ENCODE measurements at regions not wholly inside any gene's neighbourhood (a gene's known extent, or its start where the extent isn't known, plus 50 kb on each side); places are given as distances from the start of the nearest gene placed in this dataset.

DNA sequence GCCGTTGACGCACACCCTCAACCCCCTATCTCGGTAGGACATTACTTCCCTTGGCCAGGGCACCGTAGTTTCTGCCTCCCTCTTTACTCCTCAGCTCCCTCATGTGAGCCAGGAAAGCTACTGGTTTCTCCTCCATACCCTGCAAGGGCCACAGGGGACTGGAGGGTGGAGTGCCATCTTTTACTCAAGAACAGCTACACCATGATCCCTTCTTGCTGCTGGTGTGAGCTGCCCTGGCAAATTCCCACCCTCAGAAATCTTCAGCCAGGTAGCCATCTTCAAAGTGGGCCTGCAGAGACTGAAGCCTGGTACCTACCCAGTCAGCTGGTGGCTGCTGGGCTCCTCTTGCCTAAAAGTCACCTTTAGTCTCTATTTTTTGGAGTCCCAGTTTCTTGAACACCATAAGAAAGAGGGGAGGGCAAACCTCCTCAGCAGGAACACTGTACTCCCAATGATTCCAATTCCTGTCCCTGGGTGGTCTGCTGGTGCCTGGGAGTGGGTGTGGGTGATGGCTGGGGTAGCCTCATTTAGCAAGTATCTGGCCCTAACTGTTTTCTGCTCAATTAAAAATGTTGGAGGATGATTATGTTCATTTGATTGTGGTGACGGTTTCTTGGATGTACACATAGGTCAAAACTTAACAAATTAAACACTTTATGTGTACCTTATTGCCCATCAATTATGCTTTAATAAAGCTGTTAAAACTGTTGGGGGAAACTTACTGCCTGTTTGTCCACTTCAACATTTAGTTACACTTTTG is 105.0 kb upstream of the NPY start:
- no peak overlapping the region for H3K27ac ChIP-seq (ENCODE audit: low read depth, low read length)
- no peak overlapping the region for H3K18ac ChIP-seq (ENCODE audit: low read length)
- no peak overlapping the region for H4K91ac ChIP-seq (ENCODE audit: low read depth, low read length)
- H4K8ac ChIP-seq (ENCODE audit: low read depth, low read length), result no peak overlapping the region
- H2BK120ac ChIP-seq (ENCODE audit: insufficient read depth, low read length, poor library complexity), result no peak overlapping the region
- H2AK5ac ChIP-seq (ENCODE audit: low read length), result no peak overlapping the region
- H3K27me3 ChIP-seq (ENCODE audit: insufficient read depth, low read length), result no peaks in the 10 kb centered on the region
- H2BK5ac ChIP-seq (ENCODE audit: low read depth, low read length, poor library complexity), result no peak overlapping the region
- H3K4me2 ChIP-seq (ENCODE audit: low read length), result no peak overlapping the region
- no peak overlapping the region for H4K12ac ChIP-seq (ENCODE audit: low read depth, low read length)
- H3K79me2 ChIP-seq (ENCODE audit: control insufficient read depth, insufficient read depth, low read length, poor library complexity), result no peaks in the 10 kb centered on the region
- no CpG with 5 or more reads among the region's 5 CpGs for WGBS (ENCODE audit: extremely low coverage, insufficient coverage, insufficient read length)
- no peaks in the 10 kb centered on the region for H3K9me3 ChIP-seq (ENCODE audit: insufficient read depth, low read depth, low read length)
- no peak overlapping the region for H3K14ac ChIP-seq (ENCODE audit: low read length)
- H3K36me3 ChIP-seq (ENCODE audit: control insufficient read depth in 1 of 2, insufficient read depth in 2 of 2, low read length in 2 of 2), result no peaks in the 10 kb centered on the region
- H3K4me3 ChIP-seq (ENCODE audit: low read depth, low read length), result no peak overlapping the region
- no peak overlapping the region for H3K4ac ChIP-seq (ENCODE audit: low read depth, low read length)
- H2BK12ac ChIP-seq (ENCODE audit: low read length), result no peak overlapping the region
- H3K9ac ChIP-seq (ENCODE audit: low read length), result no peak overlapping the region
- H3K4me1 ChIP-seq (ENCODE audit: control insufficient read depth in 1 of 2, insufficient read depth in 2 of 2, low read length in 2 of 2), result no peaks in the 10 kb centered on the region
- H3K79me1 ChIP-seq (ENCODE audit: low read length), result no peaks in the 10 kb centered on the region
- H3K23ac ChIP-seq (ENCODE audit: low read length), result no peak overlapping the region
- no peak overlapping the region for H2AFZ ChIP-seq (ENCODE audit: insufficient read depth, low read length, poor library complexity)
- DNase-seq, result no peak

GRCh38 chr7:24191362-24191761 is 92.6 kb upstream of the NPY start:
- H3K79me2 ChIP-seq (ENCODE audit: control insufficient read depth, insufficient read depth, low read length, poor library complexity), result no peaks in the 10 kb centered on the region
- no peak overlapping the region for H3K4me2 ChIP-seq (ENCODE audit: low read length)
- H4K91ac ChIP-seq (ENCODE audit: low read depth, low read length), result no peak overlapping the region
- H2AFZ ChIP-seq (ENCODE audit: insufficient read depth, low read length, poor library complexity), result no peak overlapping the region
- no peak overlapping the region for H3K18ac ChIP-seq (ENCODE audit: low read length)
- H2BK5ac ChIP-seq (ENCODE audit: low read depth, low read length, poor library complexity), result no peak overlapping the region
- H3K27me3 ChIP-seq (ENCODE audit: insufficient read depth, low read length), result no peaks in the 10 kb centered on the region
- H3K79me1 ChIP-seq (ENCODE audit: low read length), result no peaks in the 10 kb centered on the region
- no peaks in the 10 kb centered on the region for H3K4me1 ChIP-seq (ENCODE audit: control insufficient read depth in 1 of 2, insufficient read depth in 2 of 2, low read length in 2 of 2)
- H3K4ac ChIP-seq (ENCODE audit: low read depth, low read length), result no peak overlapping the region
- no peaks in the 10 kb centered on the region for H3K36me3 ChIP-seq (ENCODE audit: control insufficient read depth in 1 of 2, insufficient read depth in 2 of 2, low read length in 2 of 2)
- no peaks in the 10 kb centered on the region for H3K9me3 ChIP-seq (ENCODE audit: insufficient read depth, low read depth, low read length)
- DNase-seq, result no peak
- H3K23ac ChIP-seq (ENCODE audit: low read length), result no peak overlapping the region
- no peak overlapping the region for H4K12ac ChIP-seq (ENCODE audit: low read depth, low read length)
- no peak overlapping the region for H2BK120ac ChIP-seq (ENCODE audit: insufficient read depth, low read length, poor library complexity)
- H2AK5ac ChIP-seq (ENCODE audit: low read length), result no peak overlapping the region
- H4K8ac ChIP-seq (ENCODE audit: low read depth, low read length), result no peak overlapping the region
- WGBS (ENCODE audit: extremely low coverage, insufficient coverage, insufficient read length), result no CpG with 5 or more reads among the region's 3 CpGs
- no peak overlapping the region for H3K14ac ChIP-seq (ENCODE audit: low read length)
- no peak overlapping the region for H3K9ac ChIP-seq (ENCODE audit: low read length)
- no peak overlapping the region for H3K27ac ChIP-seq (ENCODE audit: low read depth, low read length)
- no peak overlapping the region for H2BK12ac ChIP-seq (ENCODE audit: low read length)
- no peak overlapping the region for H3K4me3 ChIP-seq (ENCODE audit: low read depth, low read length)

- Histone ChIP-seq H3K79me1 (ENCODE audit: low read length) (no peaks in the 10 kb centered on the region), H2BK5ac (ENCODE audit: low read depth, low read length, poor library complexity) (no peak overlapping the region), H3K4me3 (ENCODE audit: low read depth, low read length) (no peak overlapping the region), H3K18ac (ENCODE audit: low read length) (no peak overlapping the region), H4K12ac (ENCODE audit: low read depth, low read length) (no peak overlapping the region), H4K8ac (ENCODE audit: low read depth, low read length) (no peak overlapping the region), H3K9ac (ENCODE audit: low read length) (no peak overlapping the region), H3K79me2 (ENCODE audit: control insufficient read depth, insufficient read depth, low read length, poor library complexity) (no peaks in the 10 kb centered on the region), H2AFZ (ENCODE audit: insufficient read depth, low read length, poor library complexity) (no peak overlapping the region), H3K4me1 (ENCODE audit: control insufficient read depth in 1 of 2, insufficient read depth in 2 of 2, low read length in 2 of 2) (no peaks in the 10 kb centered on the region), H2BK12ac (ENCODE audit: low read length) (no peak overlapping the region), H3K9me3 (ENCODE audit: insufficient read depth, low read depth, low read length) (no peaks in the 10 kb centered on the region), H3K27ac (ENCODE audit: low read depth, low read length) (no peak overlapping the region), H3K4me2 (ENCODE audit: low read length) (no peak overlapping the region), H2AK5ac (ENCODE audit: low read length) (no peak overlapping the region), H3K36me3 (ENCODE audit: control insufficient read depth in 1 of 2, insufficient read depth in 2 of 2, low read length in 2 of 2) (no peaks in the 10 kb centered on the region), H3K4ac (ENCODE audit: low read depth, low read length) (no peak overlapping the region), H3K23ac (ENCODE audit: low read length) (no peak overlapping the region), H4K91ac (ENCODE audit: low read depth, low read length) (no peak overlapping the region), H2BK120ac (ENCODE audit: insufficient read depth, low read length, poor library complexity) (no peak overlapping the region), H3K27me3 (ENCODE audit: insufficient read depth, low read length) (no peaks in the 10 kb centered on the region), H3K14ac (ENCODE audit: low read length) (no peak overlapping the region)
- WGBS (ENCODE audit: extremely low coverage, insufficient coverage, insufficient read length), result no CpG with 5 or more reads among the region's 2 CpGs
- DNase-seq, result no peak
These were observed 91.9 kb upstream of the NPY start for GRCh38 chr7:24192053-24192452.

DNA sequence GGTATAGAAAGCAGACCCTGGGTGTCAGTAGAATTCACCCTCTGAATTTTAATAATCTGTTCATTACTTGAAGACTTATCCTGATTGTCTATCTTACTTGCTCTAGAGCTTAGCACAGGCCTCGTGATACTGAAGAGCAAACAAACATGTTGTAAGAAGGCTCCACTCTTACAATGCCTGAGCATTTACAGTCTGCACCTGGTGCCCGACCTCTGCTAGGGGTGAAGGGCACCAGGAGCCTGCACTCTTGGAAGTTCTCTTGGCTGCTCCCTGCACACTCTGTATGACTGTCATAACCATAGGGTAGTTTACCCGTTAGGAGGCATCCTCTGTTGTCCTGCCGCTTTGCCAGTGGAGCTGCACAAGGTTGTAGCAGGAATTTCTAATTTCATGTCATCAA is 91.3 kb upstream of the NPY start:
- Histone ChIP-seq H3K36me3 (ENCODE audit: control insufficient read depth in 1 of 2, insufficient read depth in 2 of 2, low read length in 2 of 2) (no peaks in the 10 kb centered on the region), H3K79me1 (ENCODE audit: low read length) (no peaks in the 10 kb centered on the region), H3K27me3 (ENCODE audit: insufficient read depth, low read length) (no peaks in the 10 kb centered on the region), H2BK12ac (ENCODE audit: low read length) (no peak overlapping the region), H4K12ac (ENCODE audit: low read depth, low read length) (no peak overlapping the region), H3K4me2 (ENCODE audit: low read length) (no peak overlapping the region), H2BK5ac (ENCODE audit: low read depth, low read length, poor library complexity) (no peak overlapping the region), H3K4me3 (ENCODE audit: low read depth, low read length) (no peak overlapping the region), H3K79me2 (ENCODE audit: control insufficient read depth, insufficient read depth, low read length, poor library complexity) (no peaks in the 10 kb centered on the region), H3K4me1 (ENCODE audit: control insufficient read depth in 1 of 2, insufficient read depth in 2 of 2, low read length in 2 of 2) (no peaks in the 10 kb centered on the region), H2BK120ac (ENCODE audit: insufficient read depth, low read length, poor library complexity) (no peak overlapping the region), H4K91ac (ENCODE audit: low read depth, low read length) (no peak overlapping the region), H3K9ac (ENCODE audit: low read length) (no peak overlapping the region), H2AK5ac (ENCODE audit: low read length) (no peak overlapping the region), H3K4ac (ENCODE audit: low read depth, low read length) (no peak overlapping the region), H4K8ac (ENCODE audit: low read depth, low read length) (no peak overlapping the region), H3K14ac (ENCODE audit: low read length) (no peak overlapping the region), H3K9me3 (ENCODE audit: insufficient read depth, low read depth, low read length) (no peaks in the 10 kb centered on the region), H3K18ac (ENCODE audit: low read length) (no peak overlapping the region), H3K23ac (ENCODE audit: low read length) (no peak overlapping the region), H2AFZ (ENCODE audit: insufficient read depth, low read length, poor library complexity) (no peak overlapping the region), H3K27ac (ENCODE audit: low read depth, low read length) (no peak overlapping the region)
- no CpG with 5 or more reads among the region's 4 CpGs for WGBS (ENCODE audit: extremely low coverage, insufficient coverage, insufficient read length)
- DNase-seq, result no peak
